HG03196 (cell line): ENCODE measurements at regions not wholly inside any gene's neighbourhood (a gene's known extent, or its start where the extent isn't known, plus 50 kb on each side); places are given as distances from the start of the nearest gene placed in this dataset.

Source experiments
- ATAC-seq: cut with Tn5 transposase; IDR thresholded peaks from one replicate; pipeline ENCODE4 v1.9.1; 2021; ENCODE audit not compliant: unreplicated experiment

GRCh38 chr3:41125258-41125657, 74.0 kb upstream of the CTNNB1 start:
- ATAC-seq, result no peak

- no peak for ATAC-seq
Observed at GRCh38 chr3:41126472-41126871, 72.8 kb upstream of the CTNNB1 start.

- ATAC-seq, result no peak
Observed at GRCh38 chr3:41126961-41127360, 72.3 kb upstream of the CTNNB1 start.

- no peak for ATAC-seq
Observed at GRCh38 chr3:41127414-41127813, 71.9 kb upstream of the CTNNB1 start.

- no peak for ATAC-seq
Observed at GRCh38 chr3:41129731-41130130, 69.6 kb upstream of the CTNNB1 start.

- ATAC-seq, result no peak
Observed at GRCh38 chr3:41131224-41131623, 68.1 kb upstream of the CTNNB1 start.

- ATAC-seq, result no peak
Observed at GRCh38 chr3:41137686-41138111, 61.6 kb upstream of the CTNNB1 start.

- ATAC-seq, result no peak
Observed at GRCh38 chr3:41138146-41138545, 61.2 kb upstream of the CTNNB1 start.

- no peak for ATAC-seq
Observed at GRCh38 chr3:41138601-41139000, 60.7 kb upstream of the CTNNB1 start.

GRCh38 chr3:41140242-41140641, 59.1 kb upstream of the CTNNB1 start:
- no peak for ATAC-seq

GRCh38 chr3:41141433-41142167, 57.7 kb upstream of the CTNNB1 start:
- no peak for ATAC-seq

- no peak for ATAC-seq
Observed at GRCh38 chr3:41143421-41144031, 55.8 kb upstream of the CTNNB1 start.

- ATAC-seq, result no peak
Observed at GRCh38 chr3:41144631-41145030, 54.7 kb upstream of the CTNNB1 start.

GRCh38 chr3:41148478-41148877, 50.8 kb upstream of the CTNNB1 start:
- no peak for ATAC-seq

GRCh38 chr3:41148901-41149300, 50.4 kb upstream of the CTNNB1 start:
- no peak for ATAC-seq
